OCI-LY1 (cell line): ENCODE measurements at regions not wholly inside any gene's neighbourhood (a gene's known extent, or its start where the extent isn't known, plus 50 kb on each side); places are given as distances from the start of the nearest gene placed in this dataset.

Experiments used
- H2AFZ ChIP-seq: fragments of 200-600 bp; sonication (generic), shearing (Covaris generic); 2 replicates; pipeline ENCODE4 v1.6.0; 2014; ENCODE audit warnings: antibody characterized with exemption, mild to moderate bottlenecking, low read length
- H3F3A ChIP-seq: fragments of 200-600 bp; sonication (generic), shearing (Covaris generic); 2 replicates; pipeline ENCODE4 v1.6.0; 2014; ENCODE audit warnings: mild to moderate bottlenecking, antibody characterized with exemption, low read length, moderate library complexity; ENCODE audit not compliant: insufficient read depth
- H3K27ac ChIP-seq: fragments of 200-600 bp; sonication (generic); 2 replicates; pipeline ENCODE4 v1.5.1; 2014; ENCODE audit warnings: low read length, mixed run types, mild to moderate bottlenecking, low read depth; ENCODE audit not compliant: poor library complexity, severe bottlenecking
- H3K27me3 ChIP-seq: fragments of 200-600 bp; sonication (generic); 2 replicates; pipeline ENCODE4 v1.6.0; 2014; ENCODE audit warnings: antibody characterized with exemption, mild to moderate bottlenecking, low read length, moderate library complexity; ENCODE audit not compliant: insufficient read depth
- H3K36me3 ChIP-seq: fragments of 200-600 bp; sonication (generic); 2 replicates; pipeline ENCODE4 v1.6.1; 2014; ENCODE audit warnings: mild to moderate bottlenecking, antibody characterized with exemption, low read length, moderate library complexity, mixed read lengths; ENCODE audit not compliant: insufficient read depth
- H3K4me1 ChIP-seq: fragments of 200-600 bp; sonication (generic); 2 replicates; pipeline ENCODE4 v1.5.1; 2014; ENCODE audit warnings: mild to moderate bottlenecking, low read length, moderate library complexity; ENCODE audit not compliant: insufficient read depth, severe bottlenecking
- H3K4me2 ChIP-seq: fragments of 200-600 bp; sonication (generic), shearing (Covaris generic); 2 replicates; pipeline ENCODE4 v1.6.1; 2014; ENCODE audit warnings: low read length
- H3K4me3 ChIP-seq: fragments of 200-600 bp; sonication (generic); 2 replicates; pipeline ENCODE4 v1.5.1; 2014; ENCODE audit warnings: low read length, low read depth, mild to moderate bottlenecking, mixed read lengths; ENCODE audit not compliant: poor library complexity, severe bottlenecking
- H3K79me2 ChIP-seq: fragments of 200-600 bp; shearing (Covaris generic); 2 replicates; pipeline ENCODE4 v1.6.1; 2016; ENCODE audit warnings: mixed run types, low read length, mixed read lengths; ENCODE audit not compliant: insufficient read depth
- H3K9ac ChIP-seq: fragments of 200-600 bp; sonication (generic), shearing (Covaris generic); 2 replicates; pipeline ENCODE4 v1.6.1; 2014; ENCODE audit warnings: mild to moderate bottlenecking, low read length, mixed read lengths
- H3K9me2 ChIP-seq: fragments of 200-600 bp; sonication (generic), shearing (Covaris generic); 2 replicates; pipeline ENCODE4 v1.6.1; 2014; ENCODE audit warnings: low read depth, mild to moderate bottlenecking, low read length, mixed read lengths
- H3K9me3 ChIP-seq: fragments of 200-600 bp; shearing (Covaris generic); 2 replicates; pipeline ENCODE4 v1.6.1; 2014; ENCODE audit warnings: low read length, mixed read lengths
- H4K20me1 ChIP-seq: fragments of 200-600 bp; sonication (generic), shearing (Covaris generic); 2 replicates; pipeline ENCODE4 v1.6.0; 2016; ENCODE audit warnings: mild to moderate bottlenecking, low read length; ENCODE audit not compliant: insufficient read depth
- EZH2 ChIP-seq: fragments of 200-600 bp; sonication (generic), shearing (Covaris generic); IDR thresholded peaks from 2 replicates; pipeline ENCODE4 v1.8.0; 2017; ENCODE audit warnings: borderline replicate concordance, mixed run types, mild to moderate bottlenecking, antibody characterized with exemption, low read length, moderate library complexity, mixed read lengths
- TF ChIP-seq, protein P1 (sequence below): fragments of 200-600 bp; sonication (generic), shearing (Covaris generic); IDR thresholded peaks from 2 replicates; pipeline ENCODE4 v1.5.1; 2017; ENCODE audit warnings: mild to moderate bottlenecking, antibody characterized with exemption, low read length, moderate library complexity, mixed read lengths

DNA sequence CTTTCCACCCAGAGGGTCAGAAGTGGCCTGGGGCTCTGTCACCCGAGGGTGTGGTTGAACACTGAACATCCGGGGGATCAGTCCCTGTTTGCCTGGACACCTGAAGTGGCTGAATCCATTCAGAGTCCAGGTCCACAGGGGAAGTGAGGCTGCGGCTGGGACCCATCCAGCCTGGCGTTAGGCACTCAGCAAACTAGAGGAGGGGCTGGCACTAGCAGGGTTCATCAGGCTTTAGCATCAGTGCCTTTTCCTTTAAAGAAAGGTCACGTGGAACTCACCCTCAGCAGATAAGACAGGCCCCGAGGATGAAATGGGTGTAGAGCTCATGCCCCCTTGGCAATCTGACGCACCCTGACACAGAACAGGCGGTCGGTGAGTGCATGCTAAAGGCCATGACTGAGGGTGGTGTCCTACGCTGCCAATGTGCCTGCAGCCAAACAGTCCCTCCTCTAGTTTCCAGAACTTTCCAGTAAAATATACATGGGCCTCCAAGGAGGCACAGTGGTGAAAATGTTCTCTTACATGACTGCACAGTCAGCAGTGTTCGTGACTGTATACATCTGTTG lies 72.4 kb upstream of the ARHGEF7 start:
- Histone ChIP-seq H3K27me3 (peaks cover 13% of the 10 kb centered on the region; the same call in 1 of the 2 replicates), H3K9ac (no peak overlapping the region), H2AFZ (no peak overlapping the region), H3K27ac (no peak overlapping the region), H3K4me1 (no peaks in the 10 kb centered on the region), H3K9me2 (no peaks in the 10 kb centered on the region), H4K20me1 (no peaks in the 10 kb centered on the region), H3K79me2 (no peaks in the 10 kb centered on the region), H3F3A (no peaks in the 10 kb centered on the region), H3K36me3 (no peaks in the 10 kb centered on the region), H3K9me3 (no peaks in the 10 kb centered on the region), H3K4me2 (no peak overlapping the region), H3K4me3 (no peak overlapping the region)
- TF ChIP-seq, protein P1, sequence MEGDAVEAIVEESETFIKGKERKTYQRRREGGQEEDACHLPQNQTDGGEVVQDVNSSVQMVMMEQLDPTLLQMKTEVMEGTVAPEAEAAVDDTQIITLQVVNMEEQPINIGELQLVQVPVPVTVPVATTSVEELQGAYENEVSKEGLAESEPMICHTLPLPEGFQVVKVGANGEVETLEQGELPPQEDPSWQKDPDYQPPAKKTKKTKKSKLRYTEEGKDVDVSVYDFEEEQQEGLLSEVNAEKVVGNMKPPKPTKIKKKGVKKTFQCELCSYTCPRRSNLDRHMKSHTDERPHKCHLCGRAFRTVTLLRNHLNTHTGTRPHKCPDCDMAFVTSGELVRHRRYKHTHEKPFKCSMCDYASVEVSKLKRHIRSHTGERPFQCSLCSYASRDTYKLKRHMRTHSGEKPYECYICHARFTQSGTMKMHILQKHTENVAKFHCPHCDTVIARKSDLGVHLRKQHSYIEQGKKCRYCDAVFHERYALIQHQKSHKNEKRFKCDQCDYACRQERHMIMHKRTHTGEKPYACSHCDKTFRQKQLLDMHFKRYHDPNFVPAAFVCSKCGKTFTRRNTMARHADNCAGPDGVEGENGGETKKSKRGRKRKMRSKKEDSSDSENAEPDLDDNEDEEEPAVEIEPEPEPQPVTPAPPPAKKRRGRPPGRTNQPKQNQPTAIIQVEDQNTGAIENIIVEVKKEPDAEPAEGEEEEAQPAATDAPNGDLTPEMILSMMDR: no peak
- no peak for TF ChIP-seq EZH2

DNA sequence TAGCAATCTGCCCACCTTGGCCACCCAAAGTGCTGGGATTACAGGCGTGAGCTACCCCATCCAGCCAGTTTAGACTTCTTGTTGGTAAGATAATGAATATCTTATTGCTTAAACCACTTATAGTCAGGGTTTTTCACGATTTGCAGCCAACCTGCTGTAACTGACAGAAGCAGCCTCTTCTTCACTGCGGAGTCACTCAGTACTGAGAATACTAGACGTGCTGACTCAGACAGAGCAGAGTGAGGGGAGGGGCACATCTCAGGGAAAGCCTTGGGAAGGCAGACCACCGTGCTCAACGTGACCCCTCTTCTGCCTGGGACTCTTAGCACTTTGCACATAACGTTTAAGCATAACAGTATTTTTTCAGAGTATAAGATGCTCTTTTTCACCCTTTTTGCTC lies 74.3 kb upstream of the ARHGEF7 start:
- no peaks in the 10 kb centered on the region for H3K79me2 ChIP-seq
- no peaks in the 10 kb centered on the region for H4K20me1 ChIP-seq
- H2AFZ ChIP-seq: no peak overlapping the region
- H3K9ac ChIP-seq: no peak overlapping the region
- TF ChIP-seq, protein P1: no peak
- no peak for TF ChIP-seq EZH2
- H3K27ac ChIP-seq: no peak overlapping the region
- H3K27me3 ChIP-seq: peaks cover 12% of the 10 kb centered on the region; the same call in 1 of the 2 replicates
- H3K9me2 ChIP-seq: no peaks in the 10 kb centered on the region
- H3K4me3 ChIP-seq: no peak overlapping the region
- H3K9me3 ChIP-seq: no peaks in the 10 kb centered on the region
- H3K36me3 ChIP-seq: no peaks in the 10 kb centered on the region
- H3K4me2 ChIP-seq: no peak overlapping the region
- no peaks in the 10 kb centered on the region for H3K4me1 ChIP-seq
- H3F3A ChIP-seq: no peaks in the 10 kb centered on the region

DNA sequence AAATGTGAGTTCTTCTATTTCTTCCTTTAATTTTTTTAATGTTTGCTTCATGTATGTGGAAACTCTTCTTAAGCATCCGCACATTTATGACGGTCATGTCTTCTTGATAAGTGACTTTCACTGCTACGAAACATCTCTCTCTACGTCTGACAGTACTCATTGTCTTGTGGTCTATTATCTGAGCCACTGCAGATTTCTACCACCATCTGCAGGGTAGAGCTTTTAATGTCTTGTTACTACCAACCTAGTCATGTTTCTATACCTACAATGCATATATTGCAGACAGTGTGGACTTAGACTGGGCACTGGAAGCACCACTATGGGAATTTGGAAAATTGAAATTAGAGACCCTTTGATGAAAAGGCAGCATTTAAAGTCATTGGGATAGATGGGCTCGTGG lies 75.4 kb upstream of the ARHGEF7 start:
- Histone ChIP-seq H3K4me3 (no peak overlapping the region), H3K27ac (no peak overlapping the region), H3K4me1 (no peaks in the 10 kb centered on the region), H3F3A (no peaks in the 10 kb centered on the region), H3K9me3 (no peaks in the 10 kb centered on the region), H3K9ac (no peak overlapping the region), H3K36me3 (no peaks in the 10 kb centered on the region), H3K79me2 (no peaks in the 10 kb centered on the region), H3K27me3 (peaks cover 4% of the 10 kb centered on the region; the same call in 1 of the 2 replicates), H2AFZ (no peak overlapping the region), H4K20me1 (no peaks in the 10 kb centered on the region), H3K9me2 (no peaks in the 10 kb centered on the region), H3K4me2 (no peak overlapping the region)
- TF ChIP-seq EZH2: no peak
- TF ChIP-seq, protein P1: no peak
